ENCODE measurements at regions not wholly inside any gene's neighbourhood (a gene's known extent, or its start where the extent isn't known, plus 50 kb on each side); places are given as distances from the start of the nearest gene placed in this dataset.

GRCh38 chr7:21368317-21368716 is 59.6 kb upstream of the SP4 start:
- WGBS (ENCODE audit: insufficient coverage), result 88% methylated on average over 1 of the region's 1 CpG
- no peak overlapping the region for H3K4me3 ChIP-seq (ENCODE audit: low read length)
- H3K9me3 Mint-ChIP-seq, result no peaks in the 10 kb centered on the region
- no peaks in the 10 kb centered on the region for H3K4me1 ChIP-seq (ENCODE audit: control insufficient read depth, insufficient read depth, low read length)
- H3K4me3 Mint-ChIP-seq, result no peak overlapping the region
- H3K27me3 ChIP-seq (ENCODE audit: control insufficient read depth, insufficient read depth, low read length), result no peaks in the 10 kb centered on the region
- H3K9me3 ChIP-seq (ENCODE audit: control insufficient read depth, insufficient read depth, low read length), result no peaks in the 10 kb centered on the region
- no peak for ATAC-seq
- TF ChIP-seq CTCF (IDR thresholded peaks at IDR 0.05), result no peak
- no peaks in the 10 kb centered on the region for H3K36me3 ChIP-seq (ENCODE audit: control insufficient read depth, insufficient read depth, low read length)
- H3K27me3 Mint-ChIP-seq (ENCODE audit: low read depth in 2 of 2), result no peaks in the 10 kb centered on the region
- DNase-seq, result no peak
- H3K27ac ChIP-seq (ENCODE audit: low read length), result no peak overlapping the region
- H3K27ac Mint-ChIP-seq, result no peak overlapping the region
- H3K4me1 Mint-ChIP-seq, result peaks cover 13 to 16% of the 10 kb centered on the region in 2 donors
- intact Hi-C loops (cut with micrococcal nuclease), result no loop called here
- H3K36me3 Mint-ChIP-seq, result no peaks in the 10 kb centered on the region

- no peak overlapping the region for H3K4me3 Mint-ChIP-seq
- ATAC-seq (no peak), DNase-seq (no peak)
- WGBS (ENCODE audit: insufficient coverage), result 93% methylated on average over 7 of the region's 9 CpGs
- Histone ChIP-seq H3K27me3 (ENCODE audit: control insufficient read depth, insufficient read depth, low read length) (no peaks in the 10 kb centered on the region), H3K27ac (ENCODE audit: low read length) (no peak overlapping the region), H3K36me3 (ENCODE audit: control insufficient read depth, insufficient read depth, low read length) (no peaks in the 10 kb centered on the region), H3K4me1 (ENCODE audit: control insufficient read depth, insufficient read depth, low read length) (no peaks in the 10 kb centered on the region), H3K9me3 (ENCODE audit: control insufficient read depth, insufficient read depth, low read length) (no peaks in the 10 kb centered on the region), H3K4me3 (ENCODE audit: low read length) (no peak overlapping the region)
- H3K36me3 Mint-ChIP-seq, result no peaks in the 10 kb centered on the region
- TF ChIP-seq CTCF (IDR thresholded peaks at IDR 0.05), result no peak
- H3K27me3 Mint-ChIP-seq (ENCODE audit: low read depth in 2 of 2), result no peaks in the 10 kb centered on the region
- peaks cover 12 to 16% of the 10 kb centered on the region in 2 donors for H3K4me1 Mint-ChIP-seq
- no peaks in the 10 kb centered on the region for H3K9me3 Mint-ChIP-seq
- H3K27ac Mint-ChIP-seq, result no peak overlapping the region
- intact Hi-C loops (cut with micrococcal nuclease), result loop anchor here (5.0 kb wide), 1 partner anchor 33 kb away; no protein-coding TSS in a partner anchor
These were observed 57.5 kb upstream of the SP4 start for GRCh38 chr7:21370283-21370982.

GRCh38 chr7:21371360-21371759 is 56.5 kb upstream of the SP4 start:
- no peak for DNase-seq
- H3K27me3 ChIP-seq (ENCODE audit: control insufficient read depth, insufficient read depth, low read length), result no peaks in the 10 kb centered on the region
- Mint-ChIP-seq H3K36me3 (no peaks in the 10 kb centered on the region), H3K4me1 (peaks cover 3 to 9% of the 10 kb centered on the region in 2 donors), H3K27ac (no peak overlapping the region), H3K27me3 (ENCODE audit: low read depth in 2 of 2) (no peaks in the 10 kb centered on the region), H3K4me3 (no peak overlapping the region), H3K9me3 (no peaks in the 10 kb centered on the region)
- H3K9me3 ChIP-seq (ENCODE audit: control insufficient read depth, insufficient read depth, low read length), result no peaks in the 10 kb centered on the region
- intact Hi-C loops (cut with micrococcal nuclease), result loop anchor here (5.0 kb wide), 1 partner anchor 34 kb away; no protein-coding TSS in a partner anchor
- no peak overlapping the region for H3K4me3 ChIP-seq (ENCODE audit: low read length)
- no peaks in the 10 kb centered on the region for H3K36me3 ChIP-seq (ENCODE audit: control insufficient read depth, insufficient read depth, low read length)
- ATAC-seq, result no peak
- WGBS (ENCODE audit: insufficient coverage), result 83% methylated on average over 2 of the region's 2 CpGs
- H3K27ac ChIP-seq (ENCODE audit: low read length), result no peak overlapping the region
- no peaks in the 10 kb centered on the region for H3K4me1 ChIP-seq (ENCODE audit: control insufficient read depth, insufficient read depth, low read length)
- no peak for TF ChIP-seq CTCF (IDR thresholded peaks at IDR 0.05)

- Histone ChIP-seq H3K27ac (ENCODE audit: low read length) (no peak overlapping the region), H3K4me1 (ENCODE audit: control insufficient read depth, insufficient read depth, low read length) (no peaks in the 10 kb centered on the region), H3K9me3 (ENCODE audit: control insufficient read depth, insufficient read depth, low read length) (peaks cover 5% of the 10 kb centered on the region), H3K27me3 (ENCODE audit: control insufficient read depth, insufficient read depth, low read length) (no peaks in the 10 kb centered on the region), H3K4me3 (ENCODE audit: low read length) (no peak overlapping the region), H3K36me3 (ENCODE audit: control insufficient read depth, insufficient read depth, low read length) (no peaks in the 10 kb centered on the region)
- DNase-seq (no peak), ATAC-seq (no peak)
- peaks cover 16% of the 10 kb centered on the region for H3K36me3 Mint-ChIP-seq
- 97% methylated on average over 7 of the region's 7 CpGs for WGBS (ENCODE audit: insufficient coverage)
- TF ChIP-seq CTCF (IDR thresholded peaks at IDR 0.05), result no peak
- no peak overlapping the region for H3K27ac Mint-ChIP-seq
- no peak overlapping the region for H3K4me3 Mint-ChIP-seq
- no peaks in the 10 kb centered on the region for H3K4me1 Mint-ChIP-seq
- H3K9me3 Mint-ChIP-seq, result peaks cover 2 to 13% of the 10 kb centered on the region in 2 donors
- intact Hi-C loops (cut with micrococcal nuclease), result loop anchor here (5.0 kb wide), 1 partner anchor 36 kb away; no protein-coding TSS in a partner anchor
- no peaks in the 10 kb centered on the region for H3K27me3 Mint-ChIP-seq (ENCODE audit: low read depth in 2 of 2)
These were observed 54.9 kb upstream of the SP4 start for GRCh38 chr7:21373031-21373430.
